ENCODE measurements at regions not wholly inside any gene's neighbourhood (a gene's known extent, or its start where the extent isn't known, plus 50 kb on each side); places are given as distances from the start of the nearest gene placed in this dataset.

- TF ChIP-seq ZNF518A (tag by site-specific recombination; conservative IDR thresholded peaks at IDR 0.05; ENCODE audit: low read depth): 0 out of 2 replicates have a peak, but pooled peaks have one; percentile 10
- TF ChIP-seq ZNF391 (tag by site-specific recombination; IDR thresholded peaks at IDR 0.05; ENCODE audit: borderline replicate concordance, low read depth): peak; percentile 66; the same call in 1 of the 2 replicates
- peak; percentile 61 for TF ChIP-seq ZNF335 (tag by site-specific recombination; conservative IDR thresholded peaks at IDR 0.05)
- TF ChIP-seq ZBTB17 (tag by site-specific recombination; IDR thresholded peaks at IDR 0.05): peak; percentile 79
- TF ChIP-seq ZNF521 (tag by site-specific recombination; IDR thresholded peaks at IDR 0.05): no peak
- peak; percentile 61; the same call in 1 of the 2 replicates for TF ChIP-seq ZNF561 (tag by site-specific recombination; IDR thresholded peaks at IDR 0.05; ENCODE audit: borderline replicate concordance)
- peak; percentile 97 for TF ChIP-seq ZNF660 (tag by site-specific recombination; IDR thresholded peaks at IDR 0.05)
- TF ChIP-seq ZBTB48 (tag by site-specific recombination; IDR thresholded peaks at IDR 0.05): peak; percentile 50; the same call in 1 of the 2 replicates
- peak; percentile 60 for TF ChIP-seq ZNF366 (tag by site-specific recombination; conservative IDR thresholded peaks at IDR 0.05)
- TF ChIP-seq ZFP69B (tag by site-specific recombination; IDR thresholded peaks at IDR 0.05): peak; percentile 65; the same call in 1 of the 2 replicates
- TF ChIP-seq ZNF148 (tag by site-specific recombination; IDR thresholded peaks at IDR 0.05; ENCODE audit: borderline replicate concordance): no peak
- TF ChIP-seq ZSCAN30 (tag by site-specific recombination; IDR thresholded peaks at IDR 0.05): peak; percentile 76; the same call in 1 of the 2 replicates
- no peak for TF ChIP-seq KLF8 (tag by site-specific recombination; IDR thresholded peaks at IDR 0.05)
- 0 out of 2 replicates have a peak, but pooled peaks have one; percentile 41 for TF ChIP-seq PATZ1 (tag by site-specific recombination; IDR thresholded peaks at IDR 0.05)
- peak; percentile 91 for TF ChIP-seq CTCF (tag by site-specific recombination; IDR thresholded peaks at IDR 0.05)
- TF ChIP-seq ZNF280C (tag by site-specific recombination; IDR thresholded peaks at IDR 0.05): no peak
Observed at GRCh38 chr6:108782179-108783041, 65.8 kb upstream of the ARMC2 start (continued).

Measured in HEK293 (cell line).